Gastrocnemius medialis (tissue), 4 donors: ENCODE measurements at regions not wholly inside any gene's neighbourhood (a gene's known extent, or its start where the extent isn't known, plus 50 kb on each side); places are given as distances from the start of the nearest gene placed in this dataset.

Experiments
- ATAC-seq, 2 donors: fragments of 150-250 bp; one replicate each; pipeline ENCODE4 v1.9.1; 2016
- DNase-seq, 2 donors: peaks; one replicate each; pipeline ENCODE4 v3.0.0-alpha.2; 2019
- H3K27ac ChIP-seq, 4 donors: fragments of 200-600 bp; sonication (generic); 1 replicate in 1 of 4; 2 replicates in 3 of 4; pipeline ENCODE4 v1.5.1; 2016 to 2018; ENCODE audit warnings: mild to moderate bottlenecking in 2 of 4, moderate library complexity in 1 of 4
- H3K27me3 ChIP-seq, 3 donors: fragments of 200-600 bp; sonication (generic) in 2 of 3; 1 replicate in 1 of 3; 2 replicates in 2 of 3; pipeline versions ENCODE4 v1.5.1 to v1.6.0; 2016 to 2019; ENCODE audit warnings: mild to moderate bottlenecking in 1 of 3, moderate library complexity in 1 of 3
- H3K36me3 ChIP-seq, 2 donors: fragments of 200-600 bp; sonication (generic) in 1 of 2; one replicate each; pipeline ENCODE4 v1.5.1; 2017 to 2018
- H3K4me1 ChIP-seq, 2 donors: fragments of 200-600 bp; sonication (generic) in 1 of 2; one replicate each; pipeline ENCODE4 v1.5.1; 2016 to 2017; ENCODE audit warnings: mild to moderate bottlenecking in 2 of 2
- H3K4me3 ChIP-seq, 4 donors: fragments of 200-600 bp; sonication (generic) in 3 of 4; 1 replicate in 1 of 4; 2 replicates in 3 of 4; pipeline ENCODE4 v1.5.1; 2016 to 2019; ENCODE audit warnings: mild to moderate bottlenecking in 2 of 4
- H3K9me3 ChIP-seq, 3 donors: fragments of 200-600 bp; sonication (generic) in 2 of 3; 1 replicate in 1 of 3; 2 replicates in 2 of 3; pipeline ENCODE4 v1.5.1; 2016 to 2019
- CTCF ChIP-seq, 5 experiments: fragments of 450-650 bp in 3 of 5; fragments of 200-600 bp in 2 of 5; sonication (generic) in 2 of 5; IDR thresholded peaks in 4 of 5; conservative IDR thresholded peaks in 1 of 5; 1 replicate in 4 of 5; 2 replicates in 1 of 5; pipeline ENCODE4 v1.5.1; 2016 to 2019; ENCODE audit warnings: antibody characterized with exemption in 5 of 5, mild to moderate bottlenecking in 3 of 5, moderate library complexity in 3 of 5
- POLR2A ChIP-seq, 2 donors: fragments of 450-650 bp; IDR thresholded peaks; one replicate each; pipeline ENCODE4 v1.6.1; 2017; ENCODE audit warnings: antibody characterized with exemption in 2 of 2, mild to moderate bottlenecking in 2 of 2, moderate library complexity in 2 of 2
- in situ Hi-C, 4 donors: fragments of 200-750 bp; cut with MboI; loops; one replicate each; pipeline versions ENCODE4 v1.15.0 to v1.8.0; 2017; ENCODE audit warnings: low sequenced_read_pairs in 4 of 4
- intact Hi-C: fragments of 100-400 bp; cut with DNase I; formaldehyde crosslinking; loops from one replicate; pipeline ENCODE4 v1.15.1; 2023; ENCODE audit warnings: low total_unique reads

- TF ChIP-seq POLR2A (IDR thresholded peaks at IDR 0.05) (no peak), CTCF (IDR thresholded peaks at IDR 0.05 in 4 of 5, conservative IDR thresholded peaks at IDR 0.05 in 1 of 5) (no peak)
- DNase-seq (no peak), ATAC-seq (no peak)
- in situ Hi-C loops (no loop called here), intact Hi-C loops (no loop called here)
- H3K27me3 ChIP-seq: no peaks in the 10 kb centered on the region
- no peaks in the 10 kb centered on the region for H3K4me1 ChIP-seq
- no peak overlapping the region for H3K4me3 ChIP-seq
- H3K36me3 ChIP-seq: peaks cover 3 to 26% of the 10 kb centered on the region in 2 donors
- H3K27ac ChIP-seq: no peak overlapping the region
- no peaks in the 10 kb centered on the region for H3K9me3 ChIP-seq
Observed at GRCh38 chr15:62719316-62719715, 323.2 kb upstream of the TPM1 start.

- in situ Hi-C loops: no loop called here
- ATAC-seq: no peak
Observed at GRCh38 chr15:62722237-62722636, 320.3 kb upstream of the TPM1 start.

GRCh38 chr15:62726461-62726860 is 316.1 kb upstream of the TPM1 start:
- no peaks in the 10 kb centered on the region for H3K27me3 ChIP-seq
- no peaks in the 10 kb centered on the region for H3K9me3 ChIP-seq
- in situ Hi-C loops: no loop called here
- no peak overlapping the region for H3K4me3 ChIP-seq
- TF ChIP-seq CTCF (IDR thresholded peaks at IDR 0.05 in 4 of 5, conservative IDR thresholded peaks at IDR 0.05 in 1 of 5) (no peak), POLR2A (IDR thresholded peaks at IDR 0.05) (no peak)
- ATAC-seq (no peak), DNase-seq (no peak)
- H3K4me1 ChIP-seq: no peaks in the 10 kb centered on the region
- intact Hi-C loops: no loop called here
- H3K27ac ChIP-seq: no peak overlapping the region
- H3K36me3 ChIP-seq: peaks cover 0 to 6% of the 10 kb centered on the region in 2 donors

More at GRCh38 chr15:62722237-62722636, 320.3 kb upstream of the TPM1 start:
- intact Hi-C loops: no loop called here
- no peaks in the 10 kb centered on the region for H3K4me1 ChIP-seq
- peaks cover 0 to 21% of the 10 kb centered on the region in 2 donors for H3K36me3 ChIP-seq
- DNase-seq: no peak
- H3K4me3 ChIP-seq: no peak overlapping the region
- no peaks in the 10 kb centered on the region for H3K27me3 ChIP-seq
- no peaks in the 10 kb centered on the region for H3K9me3 ChIP-seq
- TF ChIP-seq POLR2A (IDR thresholded peaks at IDR 0.05): no peak
- no peak for TF ChIP-seq CTCF (IDR thresholded peaks at IDR 0.05 in 4 of 5, conservative IDR thresholded peaks at IDR 0.05 in 1 of 5)
- H3K27ac ChIP-seq: no peak overlapping the region

- ATAC-seq: no peak
- H3K36me3 ChIP-seq: peaks cover 0 to 6% of the 10 kb centered on the region in 2 donors
- H3K4me3 ChIP-seq: no peak overlapping the region
- DNase-seq: no peak
- TF ChIP-seq CTCF (IDR thresholded peaks at IDR 0.05 in 4 of 5, conservative IDR thresholded peaks at IDR 0.05 in 1 of 5) (no peak), POLR2A (IDR thresholded peaks at IDR 0.05) (no peak)
- no peaks in the 10 kb centered on the region for H3K9me3 ChIP-seq
- no peaks in the 10 kb centered on the region for H3K27me3 ChIP-seq
- H3K27ac ChIP-seq: no peak overlapping the region
- in situ Hi-C loops (no loop called here), intact Hi-C loops (no loop called here)
- H3K4me1 ChIP-seq: no peaks in the 10 kb centered on the region
Observed at GRCh38 chr15:62727501-62727900, 315.0 kb upstream of the TPM1 start.

DNA sequence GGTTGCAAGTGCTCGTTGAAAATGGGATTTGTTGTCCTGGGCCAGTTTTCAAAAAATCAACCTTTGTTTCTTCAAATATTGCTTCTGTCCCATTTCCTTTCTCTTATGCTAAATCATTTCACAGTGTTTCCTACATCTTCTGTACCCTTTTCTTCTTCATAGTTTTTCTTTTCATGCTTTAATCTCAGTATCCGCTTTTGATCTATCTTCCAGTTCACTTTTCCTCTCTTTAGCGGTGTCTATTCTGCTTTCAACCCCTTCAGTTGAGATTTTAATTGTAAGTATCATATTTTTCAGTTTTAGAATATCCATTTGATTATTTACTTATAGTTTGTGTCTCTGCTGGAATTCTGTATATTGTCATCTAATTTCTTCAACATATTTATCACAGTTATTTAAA is 311.7 kb upstream of the TPM1 start:
- TF ChIP-seq CTCF (IDR thresholded peaks at IDR 0.05 in 4 of 5, conservative IDR thresholded peaks at IDR 0.05 in 1 of 5): no peak
- no peak for TF ChIP-seq POLR2A (IDR thresholded peaks at IDR 0.05)
- H3K36me3 ChIP-seq: peaks cover 0 to 6% of the 10 kb centered on the region in 2 donors
- H3K27ac ChIP-seq: no peak overlapping the region
- H3K27me3 ChIP-seq: no peaks in the 10 kb centered on the region
- no peak for DNase-seq
- H3K4me3 ChIP-seq: no peak overlapping the region
- intact Hi-C loops (no loop called here), in situ Hi-C loops (no loop called here)
- ATAC-seq: no peak
- H3K9me3 ChIP-seq: no peaks in the 10 kb centered on the region
- no peaks in the 10 kb centered on the region for H3K4me1 ChIP-seq
